SK-N-MC (cell line): ENCODE measurements at regions not wholly inside any gene's neighbourhood (a gene's known extent, or its start where the extent isn't known, plus 50 kb on each side); places are given as distances from the start of the nearest gene placed in this dataset.

Experiments
- DNase-seq: peaks from one replicate; pipeline ENCODE4 v3.0.0-alpha.2; 2011; ENCODE audit warnings: low read depth, low spot score
- H3K27ac ChIP-seq: fragments of 200-600 bp; sonication (generic); 2 replicates; pipeline ENCODE4 v1.5.1; 2016; ENCODE audit warnings: mixed run types
- H3K36me3 ChIP-seq: fragments of 200-600 bp; sonication (generic); 2 replicates; pipeline ENCODE4 v1.6.1; 2017; ENCODE audit warnings: antibody characterized with exemption, low read length, mixed read lengths; ENCODE audit not compliant: insufficient read depth
- H3K4me3 ChIP-seq: fragments of 200-600 bp; sonication (generic); 2 replicates; pipeline ENCODE4 v1.5.1; 2016
- H3K9ac ChIP-seq: fragments of 200-600 bp; sonication (generic); 2 replicates; pipeline ENCODE4 v1.8.0; 2017; ENCODE audit warnings: mixed run types, mixed read lengths; ENCODE audit not compliant: insufficient read length
- H3K9me3 ChIP-seq: fragments of 200-600 bp; sonication (generic); 2 replicates; pipeline ENCODE4 v1.6.1; 2017; ENCODE audit warnings: low read depth, mild to moderate bottlenecking, antibody characterized with exemption, low read length, moderate library complexity, mixed read lengths
- EZH2 ChIP-seq: fragments of 200-600 bp; sonication (generic); IDR thresholded peaks from one replicate; pipeline ENCODE4 v1.6.1; 2017; ENCODE audit warnings: antibody characterized with exemption
- FOXP2 ChIP-seq: optimal IDR thresholded peaks from 2 replicates; pipeline ENCODE3; 2011; ENCODE audit warnings: mild to moderate bottlenecking, moderate library complexity; ENCODE audit not compliant: insufficient read depth; ENCODE audit errors: extremely low read length, control extremely low read depth
- POLR2AphosphoS5 ChIP-seq: IDR thresholded peaks from 2 replicates; pipeline ENCODE4 v1.6.1; 2012; ENCODE audit warnings: mild to moderate bottlenecking, low read depth, low read length, borderline replicate concordance

DNA sequence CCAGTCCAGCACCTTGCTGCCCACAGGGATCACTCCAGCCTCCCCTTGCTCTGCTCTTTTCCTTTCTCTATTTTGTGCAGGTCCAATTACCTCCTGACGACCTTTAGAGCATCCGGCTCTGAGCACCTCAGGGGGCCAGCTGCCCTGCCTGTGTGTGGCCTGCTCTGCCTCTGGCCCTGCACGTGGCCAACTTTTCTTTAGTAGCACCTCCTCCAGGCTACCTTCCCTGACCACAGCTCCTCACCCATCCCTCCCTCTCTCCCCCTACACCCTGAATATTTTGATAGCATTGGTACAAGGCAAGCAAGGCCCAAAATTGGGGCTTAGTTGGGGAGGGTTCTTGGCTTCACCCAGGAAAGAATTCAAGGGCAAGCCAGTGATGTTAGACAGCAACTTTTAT, 66.9 kb upstream of the PRR20G start:
- DNase-seq: no peak
- Histone ChIP-seq H3K9ac (no peak overlapping the region), H3K9me3 (no peaks in the 10 kb centered on the region), H3K27ac (no peak overlapping the region), H3K36me3 (no peaks in the 10 kb centered on the region), H3K4me3 (no peak overlapping the region)
- TF ChIP-seq FOXP2: no peak
- TF ChIP-seq EZH2: no peak
- no peak for TF ChIP-seq POLR2AphosphoS5

DNA sequence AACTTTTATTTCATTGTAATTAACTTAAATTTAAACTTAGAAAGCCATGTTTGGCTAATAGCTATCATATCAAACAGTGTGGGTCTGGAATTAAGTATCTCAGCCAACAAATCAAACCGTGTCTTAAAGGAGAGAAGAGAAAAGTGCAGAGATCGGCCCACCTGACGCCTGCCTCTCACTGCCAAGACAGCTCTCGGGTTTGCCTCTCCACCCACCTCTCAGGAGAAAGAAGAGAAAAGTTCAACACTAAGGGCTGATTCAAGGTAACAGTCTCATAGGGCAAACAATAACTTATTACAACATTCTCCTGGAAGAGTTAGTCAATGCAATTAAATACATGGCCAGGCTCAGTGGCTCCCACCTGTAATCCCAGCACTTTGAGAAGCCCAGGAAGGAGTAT, 64.8 kb upstream of the PRR20G start:
- Histone ChIP-seq H3K4me3 (no peak overlapping the region), H3K27ac (no peak overlapping the region), H3K36me3 (no peaks in the 10 kb centered on the region), H3K9ac (no peak overlapping the region), H3K9me3 (no peaks in the 10 kb centered on the region)
- no peak for DNase-seq
- no peak for TF ChIP-seq FOXP2
- TF ChIP-seq EZH2: no peak
- no peak for TF ChIP-seq POLR2AphosphoS5

DNA sequence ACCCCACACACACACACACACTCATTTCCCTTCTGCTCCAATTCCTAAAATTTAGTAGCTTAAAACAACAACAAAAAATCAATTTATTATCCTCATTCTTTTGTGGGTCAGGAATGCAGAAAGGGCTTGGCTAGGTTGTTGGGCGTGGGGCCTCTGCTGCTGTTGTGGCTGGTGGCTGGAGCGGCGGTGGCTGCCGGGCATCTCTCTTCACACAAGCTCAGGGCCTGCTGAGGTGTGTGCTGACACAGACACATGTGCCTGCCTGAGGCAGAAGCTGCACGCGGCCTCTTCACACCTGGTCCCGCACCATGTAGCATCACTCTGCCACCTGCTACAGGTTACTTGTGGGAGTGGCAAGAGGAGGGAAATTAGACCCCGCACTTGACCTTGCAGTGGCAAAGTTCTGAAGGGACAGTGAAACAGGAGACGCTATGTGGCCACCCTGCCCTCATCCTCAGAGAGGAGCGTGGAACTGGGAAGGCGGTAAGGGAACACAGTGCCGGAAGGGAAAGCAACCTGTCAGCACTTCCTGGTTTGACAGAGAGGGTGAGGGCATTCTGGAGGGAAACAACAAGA, 64.0 kb upstream of the PRR20G start:
- Histone ChIP-seq H3K9me3 (no peaks in the 10 kb centered on the region), H3K9ac (no peak overlapping the region), H3K27ac (no peak overlapping the region), H3K4me3 (no peak overlapping the region), H3K36me3 (no peaks in the 10 kb centered on the region)
- TF ChIP-seq EZH2: no peak
- no peak for TF ChIP-seq POLR2AphosphoS5
- TF ChIP-seq FOXP2: no peak
- DNase-seq: no peak

DNA sequence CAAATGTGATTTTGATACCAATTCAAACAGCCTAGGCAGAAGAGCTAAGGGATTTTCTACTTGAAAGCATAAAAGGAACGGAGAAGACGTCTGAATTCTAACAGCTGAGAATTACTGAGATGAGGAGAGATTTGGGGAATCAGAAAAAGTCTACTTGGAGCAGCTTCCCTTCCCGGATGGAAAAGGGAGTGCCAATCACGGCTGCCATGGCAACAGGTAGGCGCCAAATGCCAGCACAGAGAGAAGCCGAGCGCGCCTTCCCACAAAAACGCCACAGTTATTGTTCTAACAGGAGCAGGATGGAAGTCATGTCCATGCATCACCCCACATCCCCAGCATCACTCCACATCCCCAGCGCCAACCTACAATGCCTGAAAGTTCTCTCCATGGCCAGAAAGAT, 63.5 kb upstream of the PRR20G start:
- Histone ChIP-seq H3K36me3 (no peaks in the 10 kb centered on the region), H3K27ac (no peak overlapping the region), H3K9ac (no peak overlapping the region), H3K4me3 (no peak overlapping the region), H3K9me3 (no peaks in the 10 kb centered on the region)
- no peak for DNase-seq
- peak; percentile 1 for TF ChIP-seq EZH2
- no peak for TF ChIP-seq POLR2AphosphoS5

DNA sequence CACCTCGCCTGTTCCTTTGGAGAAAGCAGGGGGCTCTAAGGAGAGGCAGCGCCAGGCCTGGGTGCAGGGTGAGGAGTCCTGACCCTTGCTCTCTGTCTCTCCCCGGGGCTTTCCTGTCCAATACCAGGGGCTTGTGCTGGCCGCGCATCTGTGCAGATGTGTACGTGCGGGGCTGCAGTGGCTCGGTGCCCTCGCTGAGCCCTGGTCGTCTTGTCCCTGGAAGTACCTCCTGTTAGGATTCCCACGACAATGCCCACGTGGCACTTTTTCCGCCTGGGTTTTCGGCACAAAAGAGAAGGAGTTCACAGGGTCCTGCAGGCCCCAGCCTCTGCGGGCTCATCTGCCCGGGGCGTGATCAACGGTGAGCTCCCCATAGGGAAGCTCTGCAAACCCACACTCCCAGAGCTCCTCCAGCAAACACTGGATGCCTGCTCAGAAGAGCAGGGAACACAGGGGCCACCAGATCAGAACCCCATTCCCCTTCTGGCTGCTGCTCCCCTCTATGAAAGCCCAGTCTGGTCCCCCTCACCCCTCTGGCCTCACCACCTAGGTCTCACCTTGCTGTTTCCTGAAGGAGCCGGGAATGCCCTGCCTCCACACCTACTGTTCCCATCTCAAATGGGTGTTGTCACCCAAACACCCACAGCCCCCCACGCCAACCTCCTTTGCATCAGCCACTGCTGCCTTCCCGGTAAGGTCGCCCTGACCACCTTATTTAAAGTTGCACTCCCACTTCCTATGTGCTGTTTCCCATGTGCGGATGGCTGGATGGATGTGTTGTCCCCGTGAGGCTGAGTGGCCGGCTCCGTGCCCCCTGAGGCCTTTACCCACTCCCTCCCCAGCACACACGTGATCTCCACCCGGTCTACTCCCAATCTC, 62.6 kb upstream of the PRR20G start:
- Histone ChIP-seq H3K4me3 (no peak overlapping the region), H3K36me3 (no peaks in the 10 kb centered on the region), H3K27ac (no peak overlapping the region), H3K9ac (no peak overlapping the region), H3K9me3 (no peaks in the 10 kb centered on the region)
- TF ChIP-seq POLR2AphosphoS5 (no peak), EZH2 (no peak), FOXP2 (no peak)
- DNase-seq: no peak

DNA sequence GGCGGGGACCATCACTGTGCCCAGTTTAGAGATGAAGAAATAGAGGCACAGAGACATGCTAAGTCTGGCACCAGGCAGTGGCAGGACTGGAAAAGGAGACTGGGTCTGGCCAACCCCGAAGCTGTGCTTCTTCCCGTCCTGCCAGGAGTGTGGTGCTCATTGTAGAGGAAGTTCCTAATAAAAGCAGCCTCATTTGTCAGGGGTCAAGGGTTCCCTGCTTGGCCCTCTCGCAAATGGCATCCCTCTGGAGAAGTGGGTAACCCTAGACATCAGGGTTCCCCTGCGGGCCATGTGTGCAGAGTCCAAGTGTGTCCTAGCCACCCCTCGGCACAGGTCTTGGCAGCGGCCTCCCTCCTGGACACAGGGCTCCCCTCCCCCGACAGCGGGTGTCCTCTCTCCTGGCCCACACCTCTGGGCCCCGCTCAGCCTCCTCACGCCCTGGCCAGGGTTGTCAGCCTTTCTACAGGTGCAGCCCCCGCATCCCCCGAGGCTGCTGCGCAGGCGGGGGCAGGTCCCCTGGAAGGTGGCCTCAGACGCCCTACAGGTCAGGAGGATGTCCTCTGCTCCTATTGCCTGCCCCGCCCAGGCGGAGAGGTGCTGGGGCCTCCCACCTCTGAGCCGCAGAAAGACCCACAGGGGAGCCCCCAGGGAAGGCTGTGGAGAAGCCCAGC, 61.8 kb upstream of the PRR20G start:
- DNase-seq: no peak
- H3K9me3 ChIP-seq: no peaks in the 10 kb centered on the region
- H3K27ac ChIP-seq: no peak overlapping the region
- no peak overlapping the region for H3K4me3 ChIP-seq
- no peak overlapping the region for H3K9ac ChIP-seq
- TF ChIP-seq FOXP2 (no peak), EZH2 (no peak), POLR2AphosphoS5 (no peak)
- H3K36me3 ChIP-seq: no peaks in the 10 kb centered on the region

DNA sequence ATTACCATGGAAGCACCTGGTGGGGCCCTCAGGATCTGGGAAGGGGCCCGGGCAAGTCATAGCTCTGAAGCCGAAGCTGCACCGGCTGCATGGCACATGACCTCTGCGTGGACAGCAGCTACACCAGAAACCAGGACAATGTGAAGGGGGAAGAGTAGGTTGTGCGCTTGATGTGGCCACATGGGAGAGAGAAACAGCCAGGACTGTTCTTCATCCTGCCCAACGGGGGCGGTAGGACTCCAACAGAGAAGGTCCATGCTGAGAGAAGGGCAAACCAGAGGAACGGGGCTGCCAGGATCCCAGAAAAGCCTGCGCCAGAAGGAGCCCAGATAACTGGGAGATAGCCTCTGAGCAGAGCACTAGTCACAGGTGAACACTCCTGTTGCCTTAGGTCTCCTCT, 54.9 kb upstream of the PRR20G start:
- no peak for DNase-seq
- H3K4me3 ChIP-seq: no peak overlapping the region
- H3K36me3 ChIP-seq: no peaks in the 10 kb centered on the region
- TF ChIP-seq FOXP2: no peak
- no peak for TF ChIP-seq POLR2AphosphoS5
- no peak for TF ChIP-seq EZH2
- H3K27ac ChIP-seq: no peak overlapping the region
- no peaks in the 10 kb centered on the region for H3K9me3 ChIP-seq
- H3K9ac ChIP-seq: no peak overlapping the region
